GM23338 (cell line): ENCODE measurements at regions not wholly inside any gene's neighbourhood (a gene's known extent, or its start where the extent isn't known, plus 50 kb on each side); places are given as distances from the start of the nearest gene placed in this dataset.

Experiments used
- CREB1 ChIP-seq: fragments of 250-450 bp; sonication (Bioruptor Pico); IDR thresholded peaks from 2 replicates; pipeline ENCODE4 v1.5.0; 2020; ENCODE audit warnings: low read depth, mild to moderate bottlenecking, moderate library complexity
- CTCF ChIP-seq, 2 experiments: fragments of 200-600 bp in 1 of 2; sonication (generic) in 1 of 2; conservative IDR thresholded peaks; 2 replicates each; pipeline versions ENCODE4 v1.5.1 to v1.6.1; 2016 to 2017; ENCODE audit warnings: antibody characterized with exemption in 2 of 2, low read depth in 2 of 2, mild to moderate bottlenecking in 2 of 2, moderate library complexity in 1 of 2
- EZH2phosphoT487 ChIP-seq: fragments of 200-600 bp; sonication (generic); IDR thresholded peaks from one replicate; pipeline ENCODE4 v1.8.1; 2018; ENCODE audit warnings: antibody characterized with exemption; ENCODE audit not compliant: unreplicated experiment
- POLR2AphosphoS5 ChIP-seq: IDR thresholded peaks from 2 replicates; pipeline ENCODE4 v1.6.1; 2016; ENCODE audit warnings: antibody characterized with exemption, low read depth

GRCh38 chr10:4011136-4011812, 226.3 kb upstream of the KLF6 start:
- TF ChIP-seq POLR2AphosphoS5 (no peak), EZH2phosphoT487 (no peak), CTCF (conservative IDR thresholded peaks at IDR 0.05; ENCODE audit: low read depth in 2 of 2) (no peak), CREB1 (CRISPR knock-in tag) (no peak)
